CD14-positive monocyte (primary cell): ENCODE measurements at regions not wholly inside any gene's neighbourhood (a gene's known extent, or its start where the extent isn't known, plus 50 kb on each side); places are given as distances from the start of the nearest gene placed in this dataset.

Experiments used
- DNase-seq, 3 donors: peaks; one replicate each; pipeline ENCODE4 v3.0.0-alpha.2; 2011 to 2022
- H2AFZ ChIP-seq: 2 replicates; pipeline ENCODE4 v1.6.0; 2012; ENCODE audit warnings: mild to moderate bottlenecking, low read depth, low read length, inconsistent platforms; ENCODE audit not compliant: insufficient read depth, poor library complexity, severe bottlenecking
- H3K27ac ChIP-seq, 2 donors: 1 replicate in 1 of 2; 2 replicates in 1 of 2; pipeline ENCODE4 v1.5.1; 2012 to 2013; ENCODE audit warnings: low read length in 2 of 2, control low read depth in 1 of 2, inconsistent platforms in 1 of 2, low read depth in 1 of 2, mild to moderate bottlenecking in 1 of 2
- H3K27me3 ChIP-seq, 2 donors: one replicate each; pipeline versions ENCODE4 v1.6.0 to v1.6.1; 2011 to 2013; ENCODE audit warnings: low read length in 2 of 2; ENCODE audit not compliant: control insufficient read depth in 2 of 2, insufficient read depth in 2 of 2
- H3K36me3 ChIP-seq, 2 donors: replicated peaks in 1 of 2; 1 replicate in 1 of 2; 2 replicates in 1 of 2; pipeline versions ENCODE4 v1.5.1 to v1.6.1; 2012 to 2013; ENCODE audit warnings: low read length in 2 of 2, control low read depth in 1 of 2, inconsistent platforms in 1 of 2, mild to moderate bottlenecking in 1 of 2; ENCODE audit not compliant: insufficient read depth in 2 of 2, control insufficient read depth in 1 of 2
- H3K4me1 ChIP-seq, 2 donors: 1 replicate in 1 of 2; 2 replicates in 1 of 2; pipeline versions ENCODE4 v1.5.1 to v1.6.1; 2012 to 2013; ENCODE audit warnings: low read length in 2 of 2, control low read depth in 1 of 2, inconsistent platforms in 1 of 2, mild to moderate bottlenecking in 1 of 2, moderate library complexity in 1 of 2; ENCODE audit not compliant: insufficient read depth in 2 of 2, control insufficient read depth in 1 of 2
- H3K4me2 ChIP-seq: replicated peaks from 2 replicates; pipeline ENCODE3; 2012; ENCODE audit warnings: low read length, moderate library complexity, mild to moderate bottlenecking; ENCODE audit not compliant: poor library complexity, severe bottlenecking; ENCODE audit errors: extremely low read depth
- H3K4me3 ChIP-seq, 3 experiments: fragments of 200-600 bp in 1 of 3; sonication (generic) in 1 of 3; replicated peaks in 1 of 3; 1 replicate in 2 of 3; 2 replicates in 1 of 3; pipeline ENCODE4 v1.5.1; 2011 to 2013; ENCODE audit warnings: low read length in 3 of 3, mild to moderate bottlenecking in 3 of 3, control low read depth in 2 of 3, low read depth in 2 of 3, inconsistent platforms in 1 of 3, moderate library complexity in 1 of 3
- H3K79me2 ChIP-seq: 2 replicates; pipeline ENCODE4 v1.6.0; 2012; ENCODE audit warnings: mild to moderate bottlenecking, control low read depth, inconsistent platforms, low read length, moderate library complexity; ENCODE audit not compliant: insufficient read depth
- H3K9ac ChIP-seq: 2 replicates; pipeline ENCODE4 v1.6.0; 2017; ENCODE audit warnings: low read length, mild to moderate bottlenecking; ENCODE audit not compliant: insufficient read depth, poor library complexity, severe bottlenecking
- H3K9me3 ChIP-seq, 2 donors: replicated peaks in 1 of 2; 1 replicate in 1 of 2; 2 replicates in 1 of 2; pipeline versions ENCODE4 v1.5.1 to v1.6.1; 2012 to 2013; ENCODE audit warnings: low read length in 2 of 2, control low read depth in 1 of 2; ENCODE audit not compliant: control insufficient read depth in 1 of 2, insufficient read depth in 1 of 2
- H4K20me1 ChIP-seq: 2 replicates; pipeline ENCODE4 v1.6.0; 2012; ENCODE audit warnings: mild to moderate bottlenecking, low read length, control low read depth, moderate library complexity; ENCODE audit not compliant: insufficient read depth
- H3K27ac Mint-ChIP-seq, 7 donors: one replicate each; pipeline ENCODE4 v1.8.0; 2020; ENCODE audit warnings: mild to moderate bottlenecking in 7 of 7, mixed read lengths in 7 of 7, moderate library complexity in 6 of 7, inconsistent platforms in 2 of 7
- H3K27me3 Mint-ChIP-seq, 3 donors: one replicate each; pipeline ENCODE4 v1.8.0; 2021 to 2022; ENCODE audit warnings: low read depth in 3 of 3, mild to moderate bottlenecking in 3 of 3, mixed read lengths in 3 of 3, moderate library complexity in 3 of 3, inconsistent platforms in 1 of 3
- H3K36me3 Mint-ChIP-seq, 2 donors: one replicate each; pipeline ENCODE4 v1.8.0; 2020; ENCODE audit warnings: mixed read lengths in 2 of 2, inconsistent platforms in 1 of 2, mild to moderate bottlenecking in 1 of 2
- H3K4me1 Mint-ChIP-seq: one replicate; pipeline ENCODE4 v1.8.0; 2020; ENCODE audit warnings: mild to moderate bottlenecking, mixed read lengths
- H3K4me3 Mint-ChIP-seq, 2 donors: one replicate each; pipeline ENCODE4 v1.8.0; 2020; ENCODE audit warnings: mild to moderate bottlenecking in 2 of 2, mixed read lengths in 2 of 2, moderate library complexity in 1 of 2
- H3K9me3 Mint-ChIP-seq, 7 donors: one replicate each; pipeline ENCODE4 v1.8.0; 2020 to 2022; ENCODE audit warnings: mixed read lengths in 7 of 7, mild to moderate bottlenecking in 6 of 7, moderate library complexity in 6 of 7, inconsistent platforms in 2 of 7
- WGBS: methylation state at CpG from one replicate; pipeline ENCODE4 v1.1.5; 2013; ENCODE audit warnings: missing lambda C conversion rate; ENCODE audit not compliant: insufficient coverage; 5-methylcytosine and 5-hydroxymethylcytosine counted together
- intact Hi-C, 2 donors: fragments of 100-400 bp; cut with micrococcal nuclease; formaldehyde crosslinking; loops; one replicate each; pipeline versions ENCODE4 v1.15.0 to v1.15.1; 2023
- TF ChIP-seq, protein P1 (sequence below): fragments of 200-600 bp; IDR thresholded peaks from one replicate; pipeline ENCODE4 v1.8.0; 2022; ENCODE audit warnings: antibody characterized with exemption, mild to moderate bottlenecking

GRCh38 chr3:31405515-31405914 lies 127.2 kb upstream of the STT3B start:
- no CpG with 5 or more reads among the region's 1 CpG for WGBS
- intact Hi-C loops = no loop called here

DNA sequence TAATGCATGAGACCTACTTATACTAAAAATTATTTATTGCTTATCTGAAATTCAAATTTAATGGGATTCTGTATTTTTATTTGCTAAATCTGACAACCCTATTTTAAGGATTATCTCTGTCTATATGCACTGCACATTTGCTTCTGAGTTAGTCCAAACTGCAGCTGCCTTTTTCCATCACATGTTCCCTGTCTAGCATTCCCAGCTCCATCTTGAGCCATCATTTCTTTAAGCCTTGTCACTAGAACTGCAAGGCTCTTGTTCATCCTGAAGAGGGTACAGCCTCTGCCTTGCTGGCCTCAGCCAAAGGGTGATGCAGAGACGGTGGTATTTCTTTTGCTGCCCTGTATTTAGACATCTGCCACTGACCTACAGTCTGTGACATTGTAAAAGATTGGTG lies 125.8 kb upstream of the STT3B start:
- H3K9ac ChIP-seq = no peak overlapping the region
- TF ChIP-seq, protein P1, sequence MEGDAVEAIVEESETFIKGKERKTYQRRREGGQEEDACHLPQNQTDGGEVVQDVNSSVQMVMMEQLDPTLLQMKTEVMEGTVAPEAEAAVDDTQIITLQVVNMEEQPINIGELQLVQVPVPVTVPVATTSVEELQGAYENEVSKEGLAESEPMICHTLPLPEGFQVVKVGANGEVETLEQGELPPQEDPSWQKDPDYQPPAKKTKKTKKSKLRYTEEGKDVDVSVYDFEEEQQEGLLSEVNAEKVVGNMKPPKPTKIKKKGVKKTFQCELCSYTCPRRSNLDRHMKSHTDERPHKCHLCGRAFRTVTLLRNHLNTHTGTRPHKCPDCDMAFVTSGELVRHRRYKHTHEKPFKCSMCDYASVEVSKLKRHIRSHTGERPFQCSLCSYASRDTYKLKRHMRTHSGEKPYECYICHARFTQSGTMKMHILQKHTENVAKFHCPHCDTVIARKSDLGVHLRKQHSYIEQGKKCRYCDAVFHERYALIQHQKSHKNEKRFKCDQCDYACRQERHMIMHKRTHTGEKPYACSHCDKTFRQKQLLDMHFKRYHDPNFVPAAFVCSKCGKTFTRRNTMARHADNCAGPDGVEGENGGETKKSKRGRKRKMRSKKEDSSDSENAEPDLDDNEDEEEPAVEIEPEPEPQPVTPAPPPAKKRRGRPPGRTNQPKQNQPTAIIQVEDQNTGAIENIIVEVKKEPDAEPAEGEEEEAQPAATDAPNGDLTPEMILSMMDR = no peak
- no peaks in the 10 kb centered on the region for H3K27me3 Mint-ChIP-seq
- no peak overlapping the region for H3K4me2 ChIP-seq
- no peak overlapping the region for H3K4me3 ChIP-seq
- H4K20me1 ChIP-seq = no peaks in the 10 kb centered on the region
- H3K27me3 ChIP-seq = no peaks in the 10 kb centered on the region
- WGBS = no CpG with 5 or more reads among the region's 1 CpG
- no peaks in the 10 kb centered on the region for H3K79me2 ChIP-seq
- DNase-seq = no peak
- intact Hi-C loops = no loop called here
- H3K36me3 Mint-ChIP-seq = no peaks in the 10 kb centered on the region
- H3K9me3 ChIP-seq = no peaks in the 10 kb centered on the region
- no peak overlapping the region for H2AFZ ChIP-seq
- no peaks in the 10 kb centered on the region for H3K36me3 ChIP-seq
- no peak overlapping the region for H3K27ac ChIP-seq
- peaks cover 0 to 3% of the 10 kb centered on the region in 2 donors for H3K4me1 ChIP-seq
- H3K4me1 Mint-ChIP-seq = peaks cover 8% of the 10 kb centered on the region
- H3K27ac Mint-ChIP-seq = no peak overlapping the region
- no peaks in the 10 kb centered on the region for H3K9me3 Mint-ChIP-seq
- no peak overlapping the region for H3K4me3 Mint-ChIP-seq

More at GRCh38 chr3:31405515-31405914, 127.2 kb upstream of the STT3B start:
- DNase-seq = no peak
- no peaks in the 10 kb centered on the region for H3K27me3 Mint-ChIP-seq
- TF ChIP-seq, protein P1 = no peak
- Histone ChIP-seq H3K4me2 (no peak overlapping the region), H3K4me1 (peaks cover 0 to 3% of the 10 kb centered on the region in 2 donors), H3K79me2 (no peaks in the 10 kb centered on the region), H3K27ac (no peak overlapping the region), H3K27me3 (no peaks in the 10 kb centered on the region), H3K4me3 (no peak overlapping the region), H4K20me1 (no peaks in the 10 kb centered on the region), H3K9me3 (no peaks in the 10 kb centered on the region), H3K9ac (no peak overlapping the region), H3K36me3 (no peaks in the 10 kb centered on the region), H2AFZ (no peak overlapping the region)
- no peak overlapping the region for H3K27ac Mint-ChIP-seq
- H3K4me3 Mint-ChIP-seq = no peak overlapping the region
- peaks cover 8% of the 10 kb centered on the region for H3K4me1 Mint-ChIP-seq
- no peaks in the 10 kb centered on the region for H3K36me3 Mint-ChIP-seq
- H3K9me3 Mint-ChIP-seq = peaks cover 0 to 3% (median 0%) of the 10 kb centered on the region in 7 donors
